A549 (cell line): ENCODE measurements at regions not wholly inside any gene's neighbourhood (a gene's known extent, or its start where the extent isn't known, plus 50 kb on each side); places are given as distances from the start of the nearest gene placed in this dataset.

Experiments
- CHD2 ChIP-seq: fragments of 150-350 bp; IDR thresholded peaks from 2 replicates; pipeline ENCODE4 v1.6.1; 2014; ENCODE audit warnings: low read length; ENCODE audit not compliant: partially characterized antibody
- EP300 ChIP-seq, 2 experiments: fragments of >200 bp; sonication (Bioruptor Twin); formaldehyde crosslinking; IDR thresholded peaks; 2 replicates in 1 of 2; 3 replicates in 1 of 2; pipeline ENCODE4 v1.6.1; 2016 to 2017
- ESRRA ChIP-seq: fragments of 150-350 bp; IDR thresholded peaks from 2 replicates; pipeline ENCODE4 v1.6.1; 2014; ENCODE audit warnings: mild to moderate bottlenecking, low read length, borderline replicate concordance
- JUNB ChIP-seq: fragments of >200 bp; sonication (Bioruptor Twin); formaldehyde crosslinking; IDR thresholded peaks from 2 replicates; pipeline ENCODE4 v1.6.1; 2016
- MAZ ChIP-seq: fragments of 150-350 bp; IDR thresholded peaks from 2 replicates; pipeline ENCODE4 v1.6.1; 2014; ENCODE audit warnings: antibody characterized with exemption, low read depth, low read length, borderline replicate concordance
- POLR2A ChIP-seq: IDR thresholded peaks from 2 replicates; pipeline ENCODE4 v1.6.1; 2012; ENCODE audit warnings: mild to moderate bottlenecking, low read length
- RFX5 ChIP-seq: fragments of 450-650 bp; IDR thresholded peaks from 2 replicates; pipeline ENCODE4 v1.7.1; 2014; ENCODE audit warnings: antibody characterized with exemption, mild to moderate bottlenecking, moderate library complexity
- RNF2 ChIP-seq: fragments of 200-600 bp; sonication (generic); IDR thresholded peaks from 2 replicates; pipeline ENCODE4 v1.6.1; 2016; ENCODE audit warnings: low read depth, mild to moderate bottlenecking, antibody characterized with exemption, moderate library complexity, borderline replicate concordance
- TF ChIP-seq, protein P1 (sequence below): fragments of >200 bp; sonication (Bioruptor Twin); formaldehyde crosslinking; IDR thresholded peaks from 3 replicates; pipeline ENCODE4 v1.5.1; 2016
- TF ChIP-seq, protein P2 (sequence below): fragments of 150-350 bp; IDR thresholded peaks from 2 replicates; pipeline ENCODE4 v1.6.1; 2014; ENCODE audit warnings: low read depth, mild to moderate bottlenecking, low read length

DNA sequence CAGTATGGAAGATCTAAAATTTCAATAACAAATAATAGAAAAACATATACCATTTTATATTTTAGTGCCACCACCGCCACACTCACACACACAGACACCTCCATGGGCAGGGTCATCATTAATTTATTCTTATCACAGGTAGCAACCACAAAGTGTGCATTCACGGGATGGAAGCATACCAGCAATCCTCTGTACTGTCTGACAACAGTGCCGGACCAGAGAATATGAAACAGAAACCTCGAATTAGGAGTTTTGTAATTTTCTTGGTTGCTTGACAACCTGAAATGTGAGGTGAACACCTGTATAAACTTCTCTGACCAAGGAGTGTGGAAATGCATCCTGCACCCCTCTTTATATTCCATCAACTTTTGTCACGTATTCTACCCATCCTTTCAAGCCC, 213.9 kb upstream of the KCNIP4 start:
- TF ChIP-seq CHD2 (no peak), ESRRA (no peak), MAZ (no peak), POLR2A (no peak), EP300 (IDR thresholded peaks at IDR 0.05) (no peak), JUNB (no peak), RNF2 (no peak), RFX5 (no peak)
- TF ChIP-seq, protein P1, sequence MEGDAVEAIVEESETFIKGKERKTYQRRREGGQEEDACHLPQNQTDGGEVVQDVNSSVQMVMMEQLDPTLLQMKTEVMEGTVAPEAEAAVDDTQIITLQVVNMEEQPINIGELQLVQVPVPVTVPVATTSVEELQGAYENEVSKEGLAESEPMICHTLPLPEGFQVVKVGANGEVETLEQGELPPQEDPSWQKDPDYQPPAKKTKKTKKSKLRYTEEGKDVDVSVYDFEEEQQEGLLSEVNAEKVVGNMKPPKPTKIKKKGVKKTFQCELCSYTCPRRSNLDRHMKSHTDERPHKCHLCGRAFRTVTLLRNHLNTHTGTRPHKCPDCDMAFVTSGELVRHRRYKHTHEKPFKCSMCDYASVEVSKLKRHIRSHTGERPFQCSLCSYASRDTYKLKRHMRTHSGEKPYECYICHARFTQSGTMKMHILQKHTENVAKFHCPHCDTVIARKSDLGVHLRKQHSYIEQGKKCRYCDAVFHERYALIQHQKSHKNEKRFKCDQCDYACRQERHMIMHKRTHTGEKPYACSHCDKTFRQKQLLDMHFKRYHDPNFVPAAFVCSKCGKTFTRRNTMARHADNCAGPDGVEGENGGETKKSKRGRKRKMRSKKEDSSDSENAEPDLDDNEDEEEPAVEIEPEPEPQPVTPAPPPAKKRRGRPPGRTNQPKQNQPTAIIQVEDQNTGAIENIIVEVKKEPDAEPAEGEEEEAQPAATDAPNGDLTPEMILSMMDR = no peak
- TF ChIP-seq, protein P2, sequence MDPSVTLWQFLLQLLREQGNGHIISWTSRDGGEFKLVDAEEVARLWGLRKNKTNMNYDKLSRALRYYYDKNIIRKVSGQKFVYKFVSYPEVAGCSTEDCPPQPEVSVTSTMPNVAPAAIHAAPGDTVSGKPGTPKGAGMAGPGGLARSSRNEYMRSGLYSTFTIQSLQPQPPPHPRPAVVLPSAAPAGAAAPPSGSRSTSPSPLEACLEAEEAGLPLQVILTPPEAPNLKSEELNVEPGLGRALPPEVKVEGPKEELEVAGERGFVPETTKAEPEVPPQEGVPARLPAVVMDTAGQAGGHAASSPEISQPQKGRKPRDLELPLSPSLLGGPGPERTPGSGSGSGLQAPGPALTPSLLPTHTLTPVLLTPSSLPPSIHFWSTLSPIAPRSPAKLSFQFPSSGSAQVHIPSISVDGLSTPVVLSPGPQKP = no peak
